K562 (cell line): ENCODE measurements at regions not wholly inside any gene's neighbourhood (a gene's known extent, or its start where the extent isn't known, plus 50 kb on each side); places are given as distances from the start of the nearest gene placed in this dataset.

Source experiments
- ATAC-seq: fragments of 200-7000 bp; cut with Tn5 transposase; 3 replicates; pipeline ENCODE4 v1.9.1; 2020; ENCODE audit warnings: moderate library complexity
- BruUV-seq: library from RNA; stranded (reverse); fragments of 400-500 nt; replicated peaks from 2 replicates; lab custom pipeline; 2021; lab: Mats Ljungman, UMichigan
- CTCF ChIA-PET: fragments of 300-600 bp; formaldehyde crosslinking; extraction: SDS; loops from one replicate; lab custom pipeline; 2021; ENCODE audit warnings: low intra/inter-chr PET ratio; lab: Yijun Ruan, JAX
- POLR2A ChIA-PET: fragments of 300-600, 350-650 bp; sonication (Branson Sonifier 250); formaldehyde crosslinking; extraction: SDS; loops from one replicate; lab custom pipeline; 2021; ENCODE audit warnings: antibody characterized with exemption, inconsistent platforms; lab: Yijun Ruan, JAX
- DNase-seq, 4 experiments: peaks; one replicate each; pipeline versions ENCODE4 v3.0.0 to v3.0.0-alpha.2; 2011 to 2018; ENCODE audit warnings: low spot score in 3 of 4, mixed read lengths in 3 of 4; ENCODE audit errors: extremely low read depth in 1 of 4
- FAIRE-seq: peaks from 2 replicates; lab custom pipeline; 2011; peaks lifted over from hg19 to GRCh38; lab: Jason Lieb, UNC
- H2AFZ ChIP-seq: 2 replicates; pipeline ENCODE4 v1.6.0; 2011; ENCODE audit warnings: low read depth, low read length, control low read depth, inconsistent platforms
- H3K27ac ChIP-seq: fragments of 200-600 bp; 3 replicates; pipeline ENCODE4 v1.8.0; 2011; ENCODE audit warnings: low read depth, mild to moderate bottlenecking, control low read depth, inconsistent platforms, low read length, moderate library complexity, mixed read lengths; ENCODE audit errors: extremely low read depth
- H3K27me3 ChIP-seq, 2 experiments: fragments of 300-600 bp in 1 of 2; 2 replicates in 1 of 2; 3 replicates in 1 of 2; pipeline versions ENCODE4 v1.6.0 to v1.8.0; 2011; ENCODE audit warnings: inconsistent platforms in 2 of 2, low read length in 2 of 2, mild to moderate bottlenecking in 1 of 2, mixed read lengths in 1 of 2, moderate library complexity in 1 of 2; ENCODE audit not compliant: control insufficient read depth in 2 of 2, insufficient read depth in 2 of 2
- H3K36me3 ChIP-seq: fragments of 300-600 bp; 3 replicates; pipeline ENCODE4 v1.8.0; 2011; ENCODE audit warnings: mild to moderate bottlenecking, low read length, inconsistent platforms; ENCODE audit not compliant: control insufficient read depth, insufficient read depth
- H3K4me1 ChIP-seq, 2 experiments: fragments of 200-600 bp in 1 of 2; replicated peaks in 1 of 2; 2 replicates in 1 of 2; 3 replicates in 1 of 2; pipeline versions ENCODE4 v1.5.1 to v1.8.0; 2011; ENCODE audit warnings: inconsistent platforms in 2 of 2, low read length in 2 of 2, mild to moderate bottlenecking in 1 of 2, mixed read lengths in 1 of 2, moderate library complexity in 1 of 2; ENCODE audit not compliant: control insufficient read depth in 2 of 2, insufficient read depth in 2 of 2
- H3K4me2 ChIP-seq: 2 replicates; pipeline ENCODE4 v1.6.1; 2011; ENCODE audit warnings: low read length, control low read depth, inconsistent platforms, mixed read lengths; ENCODE audit not compliant: insufficient read depth
- H3K4me3 ChIP-seq: fragments of 200-600 bp; sonication (generic), shearing (Covaris generic); 2 replicates; pipeline ENCODE4 v1.5.1; 2016; ENCODE audit warnings: control low read depth, inconsistent platforms
- H3K79me2 ChIP-seq: fragments of 200-600 bp; 3 replicates; pipeline ENCODE4 v1.8.0; 2011; ENCODE audit warnings: low read length, inconsistent platforms; ENCODE audit not compliant: control insufficient read depth, insufficient read depth
- H3K9ac ChIP-seq, 2 experiments: 2 replicates each; pipeline versions ENCODE4 v1.6.0 to v1.6.1; 2011; ENCODE audit warnings: low read depth in 2 of 2, low read length in 2 of 2, control low read depth in 1 of 2, inconsistent platforms in 1 of 2, mild to moderate bottlenecking in 1 of 2, mixed read lengths in 1 of 2; ENCODE audit not compliant: insufficient read depth in 1 of 2
- H3K9me1 ChIP-seq: one replicate; pipeline ENCODE4 v1.6.0; 2011; ENCODE audit warnings: inconsistent platforms, mild to moderate bottlenecking, low read length, moderate library complexity; ENCODE audit not compliant: control insufficient read depth, insufficient read depth
- H3K9me3 ChIP-seq: replicated peaks from 2 replicates; pipeline ENCODE4 v1.5.1; 2011; ENCODE audit warnings: low read depth, low read length, inconsistent platforms; ENCODE audit not compliant: control insufficient read depth, insufficient read depth
- H4K20me1 ChIP-seq: replicated peaks from 2 replicates; pipeline ENCODE4 v1.6.1; 2011; ENCODE audit warnings: low read length, inconsistent platforms, mixed read lengths; ENCODE audit not compliant: control insufficient read depth, insufficient read depth
- ARHGAP35 ChIP-seq: fragments of 450-650 bp; IDR thresholded peaks from 2 replicates; pipeline ENCODE4 v1.6.1; 2018; ENCODE audit not compliant: partially characterized antibody
- FOXM1 ChIP-seq, 2 experiments: fragments of 450-650 bp in 1 of 2; sonication (generic) in 1 of 2; formaldehyde crosslinking in 1 of 2; IDR thresholded peaks; 2 replicates each; pipeline versions ENCODE4 v1.6.1 to v1.9.0; 2017 to 2022; ENCODE audit warnings: low read depth in 2 of 2, mild to moderate bottlenecking in 2 of 2, missing genetic modification reagents in 1 of 2, moderate library complexity in 1 of 2
- HDGF ChIP-seq: fragments of 450-650 bp; IDR thresholded peaks from 2 replicates; pipeline ENCODE4 v1.6.1; 2016
- MEF2A ChIP-seq: IDR thresholded peaks from 2 replicates; pipeline ENCODE4 v1.6.1; 2011; ENCODE audit warnings: low read depth, mild to moderate bottlenecking, low read length, moderate library complexity; ENCODE audit not compliant: control insufficient read depth
- MXI1 ChIP-seq: IDR thresholded peaks from 2 replicates; pipeline ENCODE4 v1.6.1; 2011; ENCODE audit warnings: low read depth, mild to moderate bottlenecking, improper control_type of control experiment, low read length
- NONO ChIP-seq, 2 experiments: fragments of 200-400 bp in 1 of 2; fragments of 450-650 bp in 1 of 2; formaldehyde crosslinking in 1 of 2; IDR thresholded peaks; 2 replicates each; pipeline ENCODE4 v1.6.1; 2017; ENCODE audit warnings: low read depth in 2 of 2, mild to moderate bottlenecking in 2 of 2, moderate library complexity in 2 of 2, low read length in 1 of 2
- PHF20 ChIP-seq: fragments of 450-650 bp; IDR thresholded peaks from 2 replicates; pipeline ENCODE4 v1.6.1; 2018; ENCODE audit not compliant: partially characterized antibody
- PTRF ChIP-seq: fragments of 450-650 bp; IDR thresholded peaks from 2 replicates; pipeline ENCODE4 v1.6.1; 2016; ENCODE audit warnings: mild to moderate bottlenecking, missing genetic modification characterization, missing compliant biosample characterization
- RFX1 ChIP-seq: fragments of 450-650 bp; IDR thresholded peaks from 2 replicates; pipeline ENCODE4 v1.6.1; 2016; ENCODE audit warnings: mild to moderate bottlenecking, moderate library complexity
- SMAD3 ChIP-seq: fragments of 450-650 bp; formaldehyde crosslinking; conservative IDR thresholded peaks from 2 replicates; pipeline ENCODE4 v1.4.0; 2020; ENCODE audit warnings: mild to moderate bottlenecking
- SOX6 ChIP-seq: fragments of 450-650 bp; IDR thresholded peaks from 2 replicates; pipeline ENCODE4 v1.6.1; 2014; ENCODE audit warnings: mild to moderate bottlenecking
- ZNF174 ChIP-seq: fragments of 250-450 bp; sonication (Bioruptor Pico); IDR thresholded peaks from 2 replicates; pipeline ENCODE4 v1.4.0; 2020; ENCODE audit warnings: mild to moderate bottlenecking
- ZNF354B ChIP-seq: fragments of 250-450 bp; sonication (Bioruptor Pico); IDR thresholded peaks from 2 replicates; pipeline ENCODE4 v1.4.0; 2020
- in situ Hi-C: fragments of 300-500 bp; cut with MboI; formaldehyde crosslinking; loops from 4 replicates; pipeline ENCODE4 v1.15.0; 2018; ENCODE audit warnings: inconsistent platforms, mixed read lengths
- intact Hi-C: fragments of 100-400 bp; cut with micrococcal nuclease; formaldehyde crosslinking; loops from 2 replicates; pipeline ENCODE4 v1.14.2; 2022
- TF ChIP-seq, protein P1 (sequence below): fragments of 450-650 bp; formaldehyde crosslinking; IDR thresholded peaks from 2 replicates; pipeline ENCODE4 v1.4.0; 2020; ENCODE audit warnings: mild to moderate bottlenecking, moderate library complexity
- TF ChIP-seq, protein P2 (sequence below): sonication (generic); formaldehyde crosslinking; IDR thresholded peaks from 2 replicates; pipeline ENCODE4 v1.8.1; 2023; ENCODE audit warnings: mild to moderate bottlenecking, missing genetic modification reagents
- TF ChIP-seq, protein P3 (sequence below): sonication (generic); formaldehyde crosslinking; IDR thresholded peaks from 2 replicates; pipeline ENCODE4 v1.8.1; 2023; ENCODE audit warnings: mild to moderate bottlenecking, missing genetic modification reagents
- TF ChIP-seq, protein P4 (sequence below): fragments of 250-450 bp; sonication (Bioruptor Pico); IDR thresholded peaks from 2 replicates; pipeline ENCODE4 v1.4.0; 2020
- TF ChIP-seq, protein P5 (sequence below): fragments of 250-450 bp; sonication (Bioruptor Pico); IDR thresholded peaks from 2 replicates; pipeline ENCODE4 v1.5.0; 2021

DNA sequence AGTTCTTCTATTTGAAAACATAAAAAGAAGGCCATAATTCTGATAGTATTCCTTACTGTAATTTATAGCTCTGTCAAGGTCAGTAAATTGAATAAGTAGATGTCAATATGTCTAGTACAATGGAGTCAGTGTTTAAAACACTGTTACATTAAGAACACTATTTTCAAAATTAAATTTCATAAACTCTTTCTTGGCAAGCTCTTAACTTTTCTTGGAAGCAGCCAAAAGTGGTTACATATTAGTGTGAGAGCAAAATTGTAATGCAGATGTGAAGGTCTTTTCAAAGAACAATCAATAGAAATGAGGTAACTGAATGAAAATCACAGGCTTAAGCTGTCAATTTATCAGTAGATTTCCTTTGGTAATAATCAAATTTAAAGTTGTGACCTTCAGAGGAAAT lies 722.4 kb upstream of the NOVA1 start:
- no peaks in the 10 kb centered on the region for H3K27me3 ChIP-seq
- no peak overlapping the region for H3K4me3 ChIP-seq
- no peak overlapping the region for H3K4me2 ChIP-seq
- no peak overlapping the region for H3K9ac ChIP-seq
- no TSS peak for BruUV-seq
- no peaks in the 10 kb centered on the region for H3K4me1 ChIP-seq
- in situ Hi-C loops (no loop called here), intact Hi-C loops (no loop called here)
- CTCF ChIA-PET: no interaction called here
- H3K27ac ChIP-seq: no peak overlapping the region
- no peaks in the 10 kb centered on the region for H4K20me1 ChIP-seq
- H2AFZ ChIP-seq: no peak overlapping the region
- TF ChIP-seq, protein P1, sequence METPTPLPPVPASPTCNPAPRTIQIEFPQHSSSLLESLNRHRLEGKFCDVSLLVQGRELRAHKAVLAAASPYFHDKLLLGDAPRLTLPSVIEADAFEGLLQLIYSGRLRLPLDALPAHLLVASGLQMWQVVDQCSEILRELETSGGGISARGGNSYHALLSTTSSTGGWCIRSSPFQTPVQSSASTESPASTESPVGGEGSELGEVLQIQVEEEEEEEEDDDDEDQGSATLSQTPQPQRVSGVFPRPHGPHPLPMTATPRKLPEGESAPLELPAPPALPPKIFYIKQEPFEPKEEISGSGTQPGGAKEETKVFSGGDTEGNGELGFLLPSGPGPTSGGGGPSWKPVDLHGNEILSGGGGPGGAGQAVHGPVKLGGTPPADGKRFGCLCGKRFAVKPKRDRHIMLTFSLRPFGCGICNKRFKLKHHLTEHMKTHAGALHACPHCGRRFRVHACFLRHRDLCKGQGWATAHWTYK: no peak
- TF ChIP-seq MEF2A (no peak), ZNF174 (CRISPR knock-in tag) (no peak), ZNF354B (CRISPR knock-in tag) (no peak), SMAD3 (no peak), FOXM1 (IDR thresholded peaks at IDR 0.05; ENCODE audit: low read depth) (no peak), FOXM1 (CRISPR knock-in tag; IDR thresholded peaks at IDR 0.05; ENCODE audit: low read depth) (no peak), PTRF (no peak), RFX1 (no peak), SOX6 (no peak), NONO (IDR thresholded peaks at IDR 0.05; ENCODE audit: low read depth in 2 of 2, low read length in 1 of 2) (no peak), PHF20 (no peak), MXI1 (no peak), ARHGAP35 (no peak), HDGF (no peak)
- TF ChIP-seq, protein P2, sequence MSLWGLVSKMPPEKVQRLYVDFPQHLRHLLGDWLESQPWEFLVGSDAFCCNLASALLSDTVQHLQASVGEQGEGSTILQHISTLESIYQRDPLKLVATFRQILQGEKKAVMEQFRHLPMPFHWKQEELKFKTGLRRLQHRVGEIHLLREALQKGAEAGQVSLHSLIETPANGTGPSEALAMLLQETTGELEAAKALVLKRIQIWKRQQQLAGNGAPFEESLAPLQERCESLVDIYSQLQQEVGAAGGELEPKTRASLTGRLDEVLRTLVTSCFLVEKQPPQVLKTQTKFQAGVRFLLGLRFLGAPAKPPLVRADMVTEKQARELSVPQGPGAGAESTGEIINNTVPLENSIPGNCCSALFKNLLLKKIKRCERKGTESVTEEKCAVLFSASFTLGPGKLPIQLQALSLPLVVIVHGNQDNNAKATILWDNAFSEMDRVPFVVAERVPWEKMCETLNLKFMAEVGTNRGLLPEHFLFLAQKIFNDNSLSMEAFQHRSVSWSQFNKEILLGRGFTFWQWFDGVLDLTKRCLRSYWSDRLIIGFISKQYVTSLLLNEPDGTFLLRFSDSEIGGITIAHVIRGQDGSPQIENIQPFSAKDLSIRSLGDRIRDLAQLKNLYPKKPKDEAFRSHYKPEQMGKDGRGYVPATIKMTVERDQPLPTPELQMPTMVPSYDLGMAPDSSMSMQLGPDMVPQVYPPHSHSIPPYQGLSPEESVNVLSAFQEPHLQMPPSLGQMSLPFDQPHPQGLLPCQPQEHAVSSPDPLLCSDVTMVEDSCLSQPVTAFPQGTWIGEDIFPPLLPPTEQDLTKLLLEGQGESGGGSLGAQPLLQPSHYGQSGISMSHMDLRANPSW (CRISPR knock-in tag): no peak
- TF ChIP-seq, protein P3, sequence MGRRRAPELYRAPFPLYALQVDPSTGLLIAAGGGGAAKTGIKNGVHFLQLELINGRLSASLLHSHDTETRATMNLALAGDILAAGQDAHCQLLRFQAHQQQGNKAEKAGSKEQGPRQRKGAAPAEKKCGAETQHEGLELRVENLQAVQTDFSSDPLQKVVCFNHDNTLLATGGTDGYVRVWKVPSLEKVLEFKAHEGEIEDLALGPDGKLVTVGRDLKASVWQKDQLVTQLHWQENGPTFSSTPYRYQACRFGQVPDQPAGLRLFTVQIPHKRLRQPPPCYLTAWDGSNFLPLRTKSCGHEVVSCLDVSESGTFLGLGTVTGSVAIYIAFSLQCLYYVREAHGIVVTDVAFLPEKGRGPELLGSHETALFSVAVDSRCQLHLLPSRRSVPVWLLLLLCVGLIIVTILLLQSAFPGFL: no peak
- TF ChIP-seq, protein P4, sequence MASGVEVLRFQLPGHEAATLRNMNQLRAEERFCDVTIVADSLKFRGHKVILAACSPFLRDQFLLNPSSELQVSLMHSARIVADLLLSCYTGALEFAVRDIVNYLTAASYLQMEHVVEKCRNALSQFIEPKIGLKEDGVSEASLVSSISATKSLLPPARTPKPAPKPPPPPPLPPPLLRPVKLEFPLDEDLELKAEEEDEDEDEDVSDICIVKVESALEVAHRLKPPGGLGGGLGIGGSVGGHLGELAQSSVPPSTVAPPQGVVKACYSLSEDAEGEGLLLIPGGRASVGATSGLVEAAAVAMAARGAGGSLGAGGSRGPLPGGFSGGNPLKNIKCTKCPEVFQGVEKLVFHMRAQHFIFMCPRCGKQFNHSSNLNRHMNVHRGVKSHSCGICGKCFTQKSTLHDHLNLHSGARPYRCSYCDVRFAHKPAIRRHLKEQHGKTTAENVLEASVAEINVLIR: no peak
- TF ChIP-seq, protein P5, sequence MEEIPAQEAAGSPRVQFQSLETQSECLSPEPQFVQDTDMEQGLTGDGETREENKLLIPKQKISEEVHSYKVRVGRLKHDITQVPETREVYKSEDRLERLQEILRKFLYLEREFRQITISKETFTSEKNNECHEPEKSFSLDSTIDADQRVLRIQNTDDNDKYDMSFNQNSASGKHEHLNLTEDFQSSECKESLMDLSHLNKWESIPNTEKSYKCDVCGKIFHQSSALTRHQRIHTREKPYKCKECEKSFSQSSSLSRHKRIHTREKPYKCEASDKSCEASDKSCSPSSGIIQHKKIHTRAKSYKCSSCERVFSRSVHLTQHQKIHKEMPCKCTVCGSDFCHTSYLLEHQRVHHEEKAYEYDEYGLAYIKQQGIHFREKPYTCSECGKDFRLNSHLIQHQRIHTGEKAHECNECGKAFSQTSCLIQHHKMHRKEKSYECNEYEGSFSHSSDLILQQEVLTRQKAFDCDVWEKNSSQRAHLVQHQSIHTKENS (CRISPR knock-in tag): no peak
- no peak for DNase-seq
- no peak for ATAC-seq
- H3K9me3 ChIP-seq: no peaks in the 10 kb centered on the region
- POLR2A ChIA-PET: no interaction called here
- no peak for FAIRE-seq
- H3K36me3 ChIP-seq: no peaks in the 10 kb centered on the region
- no peaks in the 10 kb centered on the region for H3K79me2 ChIP-seq
- no peaks in the 10 kb centered on the region for H3K9me1 ChIP-seq
